GM21515 (cell line): ENCODE measurements at regions not wholly inside any gene's neighbourhood (a gene's known extent, or its start where the extent isn't known, plus 50 kb on each side); places are given as distances from the start of the nearest gene placed in this dataset.
"Not testable (repeated sequence)": the region's sequence is repeated elsewhere in the genome, so short reads cannot be mapped to it uniquely, and the experiment has no call there.

Source experiments
- ATAC-seq: cut with Tn5 transposase; IDR thresholded peaks from one replicate; pipeline ENCODE4 v1.9.1; 2021; ENCODE audit not compliant: unreplicated experiment

- no peak for ATAC-seq
Measured at GRCh38 chr1:79177844-79178243, 171.3 kb upstream of the ADGRL4 start.

- no peak for ATAC-seq
Measured at GRCh38 chr1:79161077-79161476, 154.5 kb upstream of the ADGRL4 start.

DNA sequence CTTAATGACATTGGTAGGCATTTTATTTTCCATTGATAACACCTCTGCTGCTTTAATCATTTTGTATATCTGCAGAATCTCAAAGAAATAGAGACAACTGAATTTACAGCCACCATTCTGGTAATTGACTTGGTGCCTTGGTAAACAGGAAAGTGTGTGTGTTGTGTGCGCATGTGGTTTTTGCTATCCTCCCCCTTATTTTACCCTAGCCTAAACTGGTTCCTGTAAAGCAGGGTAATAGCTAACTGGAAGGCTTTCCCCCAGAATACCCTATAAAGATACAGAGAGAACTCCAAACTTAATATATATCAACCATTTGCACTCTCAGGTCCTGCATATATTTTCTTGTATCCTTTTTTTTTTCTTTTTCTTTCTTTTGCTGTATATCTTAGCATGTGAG is 149.5 kb upstream of the ADGRL4 start:
- ATAC-seq: no peak

DNA sequence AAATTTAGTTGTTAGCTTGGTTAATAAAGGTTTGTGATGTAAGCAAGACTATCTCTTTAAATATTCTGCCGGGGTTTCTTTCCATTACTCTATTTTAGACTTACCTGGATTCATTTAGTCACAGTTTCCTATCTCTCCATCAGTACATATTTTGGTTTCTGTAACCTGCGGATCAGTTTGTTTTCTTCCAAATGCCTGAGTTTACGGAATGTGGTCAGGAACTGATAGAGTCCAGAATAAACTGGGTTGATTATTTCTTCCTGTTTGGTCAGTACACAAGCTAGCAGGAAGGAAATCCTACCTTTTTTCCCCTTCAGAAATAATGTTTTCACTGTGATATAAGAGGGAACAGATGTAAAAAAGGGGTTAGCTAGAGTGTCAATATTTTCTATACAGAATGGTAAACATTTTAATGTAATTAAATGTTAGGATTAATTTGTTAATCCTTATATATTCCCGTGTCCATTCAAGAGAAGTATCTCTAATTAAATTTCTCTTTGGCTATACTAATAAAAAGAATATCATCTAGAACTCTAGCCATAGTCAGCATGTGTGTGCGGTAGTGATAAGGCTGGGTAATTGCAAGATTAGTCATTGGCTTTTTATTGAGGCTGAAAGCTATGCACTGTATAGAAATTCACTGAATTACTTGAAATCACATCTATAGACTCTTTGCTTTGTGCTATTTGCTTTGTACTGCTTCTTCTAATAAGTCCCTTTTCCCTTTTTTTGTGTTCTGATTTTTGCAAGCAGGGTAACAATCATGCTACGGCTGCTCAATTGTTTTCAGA is 144.7 kb upstream of the ADGRL4 start:
- no peak for ATAC-seq

DNA sequence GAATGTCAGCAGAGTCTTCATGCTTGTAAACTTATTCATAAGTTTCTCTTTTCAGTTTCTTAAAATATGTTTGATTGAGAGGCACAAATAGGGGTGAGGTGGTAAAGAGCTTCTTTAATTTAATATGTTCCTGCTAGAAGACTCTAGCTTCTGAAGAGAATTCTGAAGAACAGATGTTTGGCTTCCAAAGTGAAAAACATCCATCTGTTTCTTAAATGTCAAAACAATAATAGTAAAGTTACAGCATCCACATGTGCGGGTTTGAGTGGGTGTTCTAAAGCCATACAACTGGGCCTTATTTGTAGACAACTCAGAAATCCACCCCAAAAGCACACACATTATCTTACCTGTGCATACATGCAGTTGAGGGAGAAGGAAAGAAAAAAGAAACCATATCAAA is 144.0 kb upstream of the ADGRL4 start:
- no peak for ATAC-seq

DNA sequence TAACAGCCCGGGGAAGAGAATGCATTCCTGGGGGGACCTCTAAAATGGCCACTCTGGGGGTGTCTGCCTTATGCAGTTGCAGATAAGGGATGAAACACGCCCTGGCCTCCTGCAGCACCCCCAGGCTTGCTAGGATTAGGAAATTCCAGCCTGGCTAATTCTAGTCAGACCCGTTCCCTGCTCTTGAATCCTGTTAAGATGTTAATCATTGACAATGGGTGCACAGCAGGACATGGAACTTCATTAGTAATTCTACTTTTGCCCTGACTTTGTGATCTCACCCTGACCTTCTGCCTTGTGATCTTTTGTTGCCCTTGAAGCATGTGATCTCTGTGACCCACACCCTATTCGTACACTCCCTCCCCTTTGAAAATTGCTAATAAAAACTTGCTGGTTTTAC is 131.7 kb upstream of the ADGRL4 start:
- not testable (repeated sequence) for ATAC-seq

- no peak for ATAC-seq
Measured at GRCh38 chr1:79133774-79134364, 127.3 kb upstream of the ADGRL4 start.

DNA sequence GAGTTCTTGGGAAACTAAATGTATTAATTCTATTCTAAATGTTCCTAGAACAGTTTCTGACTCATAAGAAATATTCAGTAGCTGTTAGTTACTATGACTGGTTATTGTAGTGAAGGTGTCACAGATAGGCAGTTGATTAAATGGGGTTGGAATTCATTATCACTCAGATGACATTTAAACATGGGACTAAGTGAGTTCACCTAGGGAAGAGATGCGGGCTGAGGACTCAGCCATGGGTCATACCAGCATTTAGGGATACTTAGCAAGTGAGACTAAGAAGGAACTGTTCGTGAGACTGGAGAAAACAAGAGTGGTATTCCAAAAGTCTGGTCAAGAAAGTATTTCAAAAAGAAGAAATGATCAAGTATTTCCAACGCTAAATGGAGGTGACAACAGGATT is 125.1 kb upstream of the ADGRL4 start:
- no peak for ATAC-seq

- no peak for ATAC-seq
Measured at GRCh38 chr1:79129914-79130313, 123.4 kb upstream of the ADGRL4 start.

DNA sequence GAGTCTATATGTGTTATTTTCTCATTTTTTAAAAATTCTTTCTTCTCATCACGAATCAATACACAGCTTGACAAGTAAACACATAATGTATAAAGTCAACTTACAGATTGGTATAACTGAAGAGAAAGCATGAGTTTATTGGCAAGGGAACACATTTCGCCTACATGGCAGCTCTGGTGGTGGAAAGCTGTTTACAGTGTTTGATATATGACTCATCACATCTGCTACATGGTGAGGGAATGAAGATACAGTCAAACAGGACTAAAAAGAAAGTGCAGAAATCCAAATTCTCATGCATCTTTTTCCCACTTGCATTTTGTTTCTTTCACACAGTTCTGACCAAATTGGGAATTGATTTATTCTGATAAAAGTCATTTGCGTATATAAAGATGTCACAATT is 122.2 kb upstream of the ADGRL4 start:
- no peak for ATAC-seq

GRCh38 chr1:79124756-79125155 is 118.2 kb upstream of the ADGRL4 start:
- ATAC-seq: no peak

- no peak for ATAC-seq
Measured at GRCh38 chr1:79122521-79122920, 116.0 kb upstream of the ADGRL4 start.

- ATAC-seq: no peak
Measured at GRCh38 chr1:79117376-79117775, 110.8 kb upstream of the ADGRL4 start.

- ATAC-seq: no peak
Measured at GRCh38 chr1:79113836-79114235, 107.3 kb upstream of the ADGRL4 start.

DNA sequence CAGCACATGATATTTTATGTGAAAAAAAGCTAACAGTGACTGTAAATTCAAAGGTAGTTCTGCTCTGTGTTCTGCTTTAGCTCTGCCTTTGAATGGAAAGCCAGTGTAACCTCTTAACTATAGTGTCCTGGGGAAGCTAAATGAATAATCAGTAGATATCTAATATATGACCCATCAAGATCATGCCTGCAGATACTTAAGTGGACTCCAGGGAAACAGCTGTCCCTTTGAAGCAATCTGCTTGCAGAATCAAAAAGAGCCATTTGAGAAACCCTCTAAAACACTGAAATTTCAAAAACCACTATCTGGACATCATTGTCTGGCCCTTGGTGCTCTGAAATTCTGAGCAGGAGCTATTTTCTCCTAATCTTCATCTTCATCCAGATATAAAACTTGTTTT is 104.2 kb upstream of the ADGRL4 start:
- ATAC-seq: no peak

GRCh38 chr1:79109445-79109844 is 102.9 kb upstream of the ADGRL4 start:
- no peak for ATAC-seq

DNA sequence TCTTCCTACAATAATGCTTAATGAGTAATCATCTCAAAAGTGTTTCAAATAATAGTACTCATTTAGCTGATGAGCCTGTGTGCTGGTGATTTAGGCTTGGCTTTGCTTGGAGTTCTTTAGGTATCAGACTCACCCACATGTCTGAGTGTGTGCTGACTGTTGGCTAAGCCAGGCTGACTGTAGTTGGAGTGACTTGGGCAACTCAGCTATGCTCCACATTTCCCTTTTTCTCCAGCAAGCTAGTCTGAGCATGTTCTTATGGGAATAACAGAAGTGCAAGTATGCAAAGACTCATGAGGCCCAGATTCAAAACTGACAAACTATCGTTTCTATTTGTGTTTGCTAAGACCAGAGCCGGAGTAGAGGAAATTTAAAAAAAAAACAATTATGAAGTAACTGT is 99.0 kb upstream of the ADGRL4 start:
- ATAC-seq: no peak

DNA sequence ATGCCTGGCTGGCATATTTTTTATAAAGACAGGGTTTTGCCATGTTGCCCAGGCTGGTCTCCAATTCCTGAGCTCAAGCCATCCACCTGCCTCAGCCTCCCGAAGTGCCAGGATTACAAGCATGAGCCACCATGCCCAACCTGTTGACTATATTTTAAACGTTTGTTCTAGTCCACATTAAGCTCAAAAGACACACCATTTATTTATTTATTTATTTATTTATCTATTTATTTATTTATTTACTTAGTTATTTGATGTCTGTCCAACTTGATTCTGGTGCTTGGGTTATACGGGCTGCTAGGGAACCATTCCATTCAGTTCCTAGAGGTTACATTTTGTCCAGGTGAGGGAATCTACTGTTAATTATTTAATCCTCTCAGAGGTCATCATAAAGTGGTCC is 98.1 kb upstream of the ADGRL4 start:
- ATAC-seq: no peak

DNA sequence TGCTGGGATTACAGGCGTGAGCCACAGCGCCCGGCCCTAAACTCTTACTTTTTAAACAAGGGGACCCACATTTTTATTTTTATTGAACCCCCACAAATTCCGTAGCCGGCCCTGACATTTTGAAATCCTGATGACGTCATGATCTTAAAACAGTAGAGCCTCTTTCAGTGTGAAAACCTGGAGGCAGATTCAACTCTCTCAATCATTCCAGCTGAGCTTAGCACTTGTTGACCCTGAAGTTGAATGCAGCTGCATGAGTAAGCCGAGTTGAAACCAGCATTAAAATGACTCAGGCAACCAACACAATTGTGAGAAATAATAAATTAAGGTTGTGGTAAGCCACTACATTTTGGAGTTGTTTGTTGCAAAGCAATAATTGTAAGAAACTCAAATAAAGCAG is 93.9 kb upstream of the ADGRL4 start:
- no peak for ATAC-seq

GRCh38 chr1:79090985-79091384 is 84.5 kb upstream of the ADGRL4 start:
- no peak for ATAC-seq

- no peak for ATAC-seq
Measured at GRCh38 chr1:79089946-79090345, 83.4 kb upstream of the ADGRL4 start.

GRCh38 chr1:79082233-79082632 is 75.7 kb upstream of the ADGRL4 start:
- no peak for ATAC-seq

DNA sequence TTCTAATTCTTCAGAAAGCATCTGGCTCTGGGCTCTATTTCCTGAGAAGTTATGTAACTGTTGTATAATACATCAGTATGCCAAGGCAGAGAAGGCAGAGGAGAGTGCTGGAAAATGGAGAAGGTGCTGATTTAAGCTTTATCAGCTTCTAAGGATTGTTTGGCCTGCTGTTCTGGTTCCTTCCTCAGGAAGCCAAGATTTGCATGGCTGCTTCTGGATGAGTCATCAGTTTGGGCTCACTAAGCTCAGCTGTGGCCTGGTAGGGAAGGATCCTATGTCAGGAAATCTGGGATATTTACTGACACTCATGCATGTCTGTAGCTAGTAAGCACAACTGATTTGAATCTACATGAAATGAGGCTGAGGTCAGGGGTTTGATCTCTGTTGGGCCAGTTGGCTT is 73.2 kb upstream of the ADGRL4 start:
- ATAC-seq: no peak
